A673 (cell line): ENCODE measurements at regions not wholly inside any gene's neighbourhood (a gene's known extent, or its start where the extent isn't known, plus 50 kb on each side); places are given as distances from the start of the nearest gene placed in this dataset.
A peak's percentile ranks its signal among the peaks of the same experiment; 100 is the strongest.

Source experiments
- BruUV-seq: library from RNA; stranded (reverse); fragments of 400-500 nt; replicated peaks from 2 replicates; lab custom pipeline; 2021; lab: Mats Ljungman, UMichigan
- CTCF ChIA-PET: fragments of 300-600 bp; sonication (Branson Sonifier 250); formaldehyde crosslinking; loops from one replicate; lab custom pipeline; 2022; ENCODE audit warnings: antibody characterized with exemption; lab: Charles Lee
- POLR2A ChIA-PET: fragments of 300-600 bp; sonication (Branson Sonifier 250); formaldehyde crosslinking; loops from one replicate; lab custom pipeline; 2022; ENCODE audit warnings: antibody characterized with exemption; ENCODE audit not compliant: low non-redundant PET; lab: Charles Lee
- DNase-seq: peaks from one replicate; pipeline ENCODE4 v3.0.0-alpha.2; 2015; ENCODE audit warnings: low spot score
- H3K27ac ChIP-seq: fragments of 200-600 bp; sonication (generic); 2 replicates; pipeline ENCODE4 v1.5.1; 2016; ENCODE audit warnings: mixed run types, low read depth, mild to moderate bottlenecking, mixed read lengths, antibody characterized with exemption, low read length; ENCODE audit not compliant: poor library complexity, severe bottlenecking
- H3K27me3 ChIP-seq: fragments of 200-600 bp; sonication (generic); replicated peaks from 2 replicates; pipeline ENCODE4 v1.6.1; 2017; ENCODE audit warnings: mixed run types, low read depth, mild to moderate bottlenecking, mixed read lengths, antibody characterized with exemption, low read length; ENCODE audit not compliant: insufficient read depth, poor library complexity
- H3K36me3 ChIP-seq: fragments of 200-600 bp; sonication (generic); 2 replicates; pipeline ENCODE4 v1.6.1; 2016; ENCODE audit warnings: mixed run types, mild to moderate bottlenecking, mixed read lengths, antibody characterized with exemption, low read length; ENCODE audit not compliant: insufficient read depth, poor library complexity, severe bottlenecking
- H3K4me1 ChIP-seq: fragments of 200-600 bp; sonication (generic); 2 replicates; pipeline ENCODE4 v1.6.1; 2017; ENCODE audit warnings: mixed run types, mild to moderate bottlenecking, mixed read lengths, antibody characterized with exemption, low read length; ENCODE audit not compliant: insufficient read depth, poor library complexity, severe bottlenecking
- H3K4me3 ChIP-seq: fragments of 200-600 bp; sonication (generic); 2 replicates; pipeline ENCODE4 v1.5.1; 2016; ENCODE audit warnings: low read depth, mixed run types, mild to moderate bottlenecking, mixed read lengths, low read length; ENCODE audit not compliant: poor library complexity, severe bottlenecking
- H3K9me3 ChIP-seq: fragments of 200-600 bp; sonication (generic); 2 replicates; pipeline ENCODE4 v1.6.1; 2016; ENCODE audit warnings: mixed run types, low read depth, mild to moderate bottlenecking, mixed read lengths, antibody characterized with exemption, low read length; ENCODE audit not compliant: poor library complexity, severe bottlenecking
- CTCF ChIP-seq: fragments of 300-800, 200-600 bp; sonication (generic); conservative IDR thresholded peaks from 2 replicates; pipeline ENCODE4 v1.5.1; 2017; ENCODE audit warnings: low read depth, mild to moderate bottlenecking, antibody characterized with exemption, low read length, moderate library complexity, mixed read lengths
- EZH2 ChIP-seq: fragments of 200-600 bp; sonication (generic); IDR thresholded peaks from 2 replicates; pipeline ENCODE4 v1.6.1; 2017; ENCODE audit warnings: borderline replicate concordance, low read depth, mild to moderate bottlenecking, mixed read lengths, antibody characterized with exemption, low read length; ENCODE audit not compliant: poor library complexity, severe bottlenecking
- intact Hi-C: fragments of 100-400 bp; cut with micrococcal nuclease; formaldehyde crosslinking; loops from one replicate; pipeline ENCODE4 v1.10.0; 2022; ENCODE audit not compliant: unreplicated experiment

- peak; percentile 55 for DNase-seq
- no peak overlapping the region for H3K4me3 ChIP-seq
- BruUV-seq = no TSS peak
- POLR2A ChIA-PET = no interaction called here
- intact Hi-C loops = no loop called here
- H3K36me3 ChIP-seq = no peaks in the 10 kb centered on the region
- H3K9me3 ChIP-seq = peaks cover 10% of the 10 kb centered on the region
- H3K4me1 ChIP-seq = no peaks in the 10 kb centered on the region
- H3K27me3 ChIP-seq = no peaks in the 10 kb centered on the region
- no peak overlapping the region for H3K27ac ChIP-seq
- CTCF ChIA-PET = no interaction called here
- TF ChIP-seq EZH2 (no peak), CTCF (no peak)
Measured at GRCh38 chr11:39910087-39910486, 1549.4 kb downstream of the LRRC4C start.

GRCh38 chr11:39860931-39861330 lies 1598.5 kb downstream of the LRRC4C start:
- ChIA-PET POLR2A (no interaction called here), CTCF (no interaction called here)
- Histone ChIP-seq H3K4me1 (no peaks in the 10 kb centered on the region), H3K9me3 (peaks cover 14% of the 10 kb centered on the region), H3K4me3 (no peak overlapping the region), H3K27me3 (no peaks in the 10 kb centered on the region), H3K27ac (no peak overlapping the region), H3K36me3 (no peaks in the 10 kb centered on the region)
- intact Hi-C loops = no loop called here
- BruUV-seq = no TSS peak
- no peak for TF ChIP-seq CTCF
- no peak for TF ChIP-seq EZH2
- no peak for DNase-seq

DNA sequence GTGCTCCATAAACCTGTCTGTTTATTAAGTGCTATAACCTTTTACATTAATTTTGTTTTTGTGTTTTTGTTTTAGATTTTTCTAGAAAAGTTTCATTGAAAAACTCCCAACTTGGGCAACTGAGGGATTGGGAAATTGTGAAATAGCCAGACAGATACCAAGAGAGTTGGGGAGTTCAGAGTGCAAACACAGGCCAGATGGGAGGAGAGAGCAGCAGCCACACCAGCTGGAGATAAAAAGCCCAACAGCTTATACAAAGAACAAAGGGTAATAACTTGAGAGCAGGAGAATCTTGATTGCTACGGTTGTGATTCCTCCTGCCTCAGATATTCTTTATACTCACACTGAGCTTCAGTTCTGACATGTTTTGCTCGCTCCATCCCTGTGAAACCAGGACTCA lies 1642.2 kb downstream of the LRRC4C start:
- no TSS peak for BruUV-seq
- intact Hi-C loops = no loop called here
- Histone ChIP-seq H3K4me1 (no peaks in the 10 kb centered on the region), H3K9me3 (peaks cover 13% of the 10 kb centered on the region), H3K27ac (no peak overlapping the region), H3K27me3 (no peaks in the 10 kb centered on the region), H3K36me3 (no peaks in the 10 kb centered on the region), H3K4me3 (no peak overlapping the region)
- TF ChIP-seq CTCF (no peak), EZH2 (no peak)
- no peak for DNase-seq
- ChIA-PET CTCF (no interaction called here), POLR2A (no interaction called here)
